GM10248 (cell line): ENCODE measurements at regions not wholly inside any gene's neighbourhood (a gene's known extent, or its start where the extent isn't known, plus 50 kb on each side); places are given as distances from the start of the nearest gene placed in this dataset.
"Not testable (repeated sequence)": the region's sequence is repeated elsewhere in the genome, so short reads cannot be mapped to it uniquely, and the experiment has no call there.

Source experiments
- CTCF ChIA-PET: fragments of 300-600 bp; sonication (Branson Sonifier 250); formaldehyde crosslinking; extraction: SDS; loops from one replicate; lab custom pipeline; 2021; ENCODE audit warnings: antibody characterized with exemption; lab: Yijun Ruan, JAX
- POLR2A ChIA-PET: fragments of 350-650 bp; sonication (Branson Sonifier 250); formaldehyde crosslinking; extraction: SDS; loops from one replicate; lab custom pipeline; 2020; ENCODE audit warnings: antibody characterized with exemption; lab: Yijun Ruan, JAX
- DNase-seq: peaks from one replicate; pipeline ENCODE4 v3.0.0; 2012; ENCODE audit errors: extremely low spot score
- CTCF ChIP-seq: IDR thresholded peaks from 2 replicates; pipeline ENCODE4 v1.5.1; 2012; ENCODE audit warnings: mild to moderate bottlenecking, low read depth; ENCODE audit errors: extremely low read depth, missing control alignments, control extremely low read depth

- DNase-seq, result no peak
- ChIA-PET POLR2A (no interaction called here), CTCF (no interaction called here)
- no peak for TF ChIP-seq CTCF
These were observed 159.6 kb downstream of the LHFPL1 start for GRCh38 chrX:112520124-112520523.

- DNase-seq, result no peak
- ChIA-PET POLR2A (no interaction called here), CTCF (no interaction called here)
- TF ChIP-seq CTCF, result no peak
These were observed 166.6 kb downstream of the LHFPL1 start for GRCh38 chrX:112513154-112513553.

- ChIA-PET CTCF (no interaction called here), POLR2A (no interaction called here)
- no peak for DNase-seq
- TF ChIP-seq CTCF, result no peak
These were observed 167.2 kb downstream of the LHFPL1 start for GRCh38 chrX:112512509-112512908.

GRCh38 chrX:112510629-112511028 lies 169.1 kb downstream of the LHFPL1 start:
- DNase-seq, result no peak
- ChIA-PET POLR2A (no interaction called here), CTCF (no interaction called here)
- TF ChIP-seq CTCF, result no peak

- no peak for DNase-seq
- ChIA-PET CTCF (no interaction called here), POLR2A (no interaction called here)
- no peak for TF ChIP-seq CTCF
These were observed 202.1 kb downstream of the LHFPL1 start for GRCh38 chrX:112477653-112478052.

GRCh38 chrX:112473654-112474053 lies 206.1 kb downstream of the LHFPL1 start:
- ChIA-PET CTCF (no interaction called here), POLR2A (no interaction called here)
- no peak for TF ChIP-seq CTCF
- no peak for DNase-seq

GRCh38 chrX:112470551-112470950 lies 209.2 kb downstream of the LHFPL1 start:
- ChIA-PET CTCF (no interaction called here), POLR2A (no interaction called here)
- DNase-seq, result no peak
- no peak for TF ChIP-seq CTCF

- CTCF ChIA-PET, POLR2A ChIA-PET, DNase-seq: not testable (repeated sequence)
These were observed 217.7 kb downstream of the LHFPL1 start for GRCh38 chrX:112461949-112462450.
